GM23248 (cell line): ENCODE measurements at regions not wholly inside any gene's neighbourhood (a gene's known extent, or its start where the extent isn't known, plus 50 kb on each side); places are given as distances from the start of the nearest gene placed in this dataset.

Experiments used
- EZH2 ChIP-seq: fragments of 200-600 bp; sonication (generic); IDR thresholded peaks from 2 replicates; pipeline ENCODE4 v1.6.1; 2018; ENCODE audit warnings: antibody characterized with exemption, mild to moderate bottlenecking; ENCODE audit not compliant: insufficient read depth, poor library complexity, severe bottlenecking
- EZH2phosphoT487 ChIP-seq: fragments of 200-600 bp; sonication (generic); IDR thresholded peaks from 2 replicates; pipeline ENCODE4 v1.6.1; 2018; ENCODE audit warnings: antibody characterized with exemption, moderate library complexity, mild to moderate bottlenecking, low read depth; ENCODE audit not compliant: insufficient read depth

DNA sequence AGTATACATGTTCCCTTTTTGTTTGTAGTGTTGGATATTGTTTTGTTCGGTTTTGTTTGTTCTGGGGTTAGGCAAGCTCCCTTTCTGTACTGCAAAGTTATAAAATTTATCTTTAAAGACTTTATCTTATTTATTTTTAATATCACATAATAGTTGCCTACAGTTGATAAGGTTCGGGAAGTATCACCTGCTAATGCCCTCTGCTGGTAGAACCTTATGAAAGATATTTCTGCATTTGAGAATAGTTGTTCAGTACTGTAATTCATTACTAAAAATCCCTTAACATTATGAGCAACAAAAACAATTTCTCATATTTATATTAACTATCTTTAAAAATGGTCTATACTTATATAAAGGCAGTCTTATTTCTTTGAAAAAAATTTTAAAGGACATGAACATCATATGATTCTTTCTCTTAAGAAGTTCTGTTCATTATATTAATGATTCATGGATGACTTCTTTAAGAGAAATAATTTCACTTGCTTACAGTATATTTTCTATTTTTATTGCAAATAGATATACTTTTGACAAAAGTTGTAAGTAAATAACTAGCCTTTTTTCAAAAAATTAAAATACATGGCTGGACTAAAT lies 1126.8 kb downstream of the SI start:
- TF ChIP-seq EZH2 (no peak), EZH2phosphoT487 (no peak)
